A673 (cell line): ENCODE measurements at regions not wholly inside any gene's neighbourhood (a gene's known extent, or its start where the extent isn't known, plus 50 kb on each side); places are given as distances from the start of the nearest gene placed in this dataset.

Experiments used
- BruUV-seq: library from RNA; stranded (reverse); fragments of 400-500 nt; replicated peaks from 2 replicates; lab custom pipeline; 2021; lab: Mats Ljungman, UMichigan
- CTCF ChIA-PET: fragments of 300-600 bp; sonication (Branson Sonifier 250); formaldehyde crosslinking; loops from one replicate; lab custom pipeline; 2022; ENCODE audit warnings: antibody characterized with exemption; lab: Charles Lee
- POLR2A ChIA-PET: fragments of 300-600 bp; sonication (Branson Sonifier 250); formaldehyde crosslinking; loops from one replicate; lab custom pipeline; 2022; ENCODE audit warnings: antibody characterized with exemption; ENCODE audit not compliant: low non-redundant PET; lab: Charles Lee
- DNase-seq: peaks from one replicate; pipeline ENCODE4 v3.0.0-alpha.2; 2015; ENCODE audit warnings: low spot score
- H3K27ac ChIP-seq: fragments of 200-600 bp; sonication (generic); 2 replicates; pipeline ENCODE4 v1.5.1; 2016; ENCODE audit warnings: mixed run types, low read depth, mild to moderate bottlenecking, mixed read lengths, antibody characterized with exemption, low read length; ENCODE audit not compliant: poor library complexity, severe bottlenecking
- H3K27me3 ChIP-seq: fragments of 200-600 bp; sonication (generic); replicated peaks from 2 replicates; pipeline ENCODE4 v1.6.1; 2017; ENCODE audit warnings: mixed run types, low read depth, mild to moderate bottlenecking, mixed read lengths, antibody characterized with exemption, low read length; ENCODE audit not compliant: insufficient read depth, poor library complexity
- H3K36me3 ChIP-seq: fragments of 200-600 bp; sonication (generic); 2 replicates; pipeline ENCODE4 v1.6.1; 2016; ENCODE audit warnings: mixed run types, mild to moderate bottlenecking, mixed read lengths, antibody characterized with exemption, low read length; ENCODE audit not compliant: insufficient read depth, poor library complexity, severe bottlenecking
- H3K4me1 ChIP-seq: fragments of 200-600 bp; sonication (generic); 2 replicates; pipeline ENCODE4 v1.6.1; 2017; ENCODE audit warnings: mixed run types, mild to moderate bottlenecking, mixed read lengths, antibody characterized with exemption, low read length; ENCODE audit not compliant: insufficient read depth, poor library complexity, severe bottlenecking
- H3K4me3 ChIP-seq: fragments of 200-600 bp; sonication (generic); 2 replicates; pipeline ENCODE4 v1.5.1; 2016; ENCODE audit warnings: low read depth, mixed run types, mild to moderate bottlenecking, mixed read lengths, low read length; ENCODE audit not compliant: poor library complexity, severe bottlenecking
- H3K9me3 ChIP-seq: fragments of 200-600 bp; sonication (generic); 2 replicates; pipeline ENCODE4 v1.6.1; 2016; ENCODE audit warnings: mixed run types, low read depth, mild to moderate bottlenecking, mixed read lengths, antibody characterized with exemption, low read length; ENCODE audit not compliant: poor library complexity, severe bottlenecking
- EZH2 ChIP-seq: fragments of 200-600 bp; sonication (generic); IDR thresholded peaks from 2 replicates; pipeline ENCODE4 v1.6.1; 2017; ENCODE audit warnings: borderline replicate concordance, low read depth, mild to moderate bottlenecking, mixed read lengths, antibody characterized with exemption, low read length; ENCODE audit not compliant: poor library complexity, severe bottlenecking
- intact Hi-C: fragments of 100-400 bp; cut with micrococcal nuclease; formaldehyde crosslinking; loops from one replicate; pipeline ENCODE4 v1.10.0; 2022; ENCODE audit not compliant: unreplicated experiment
- TF ChIP-seq, protein P1 (sequence below): fragments of 300-800, 200-600 bp; sonication (generic); conservative IDR thresholded peaks from 2 replicates; pipeline ENCODE4 v1.5.1; 2017; ENCODE audit warnings: low read depth, mild to moderate bottlenecking, antibody characterized with exemption, low read length, moderate library complexity, mixed read lengths

DNA sequence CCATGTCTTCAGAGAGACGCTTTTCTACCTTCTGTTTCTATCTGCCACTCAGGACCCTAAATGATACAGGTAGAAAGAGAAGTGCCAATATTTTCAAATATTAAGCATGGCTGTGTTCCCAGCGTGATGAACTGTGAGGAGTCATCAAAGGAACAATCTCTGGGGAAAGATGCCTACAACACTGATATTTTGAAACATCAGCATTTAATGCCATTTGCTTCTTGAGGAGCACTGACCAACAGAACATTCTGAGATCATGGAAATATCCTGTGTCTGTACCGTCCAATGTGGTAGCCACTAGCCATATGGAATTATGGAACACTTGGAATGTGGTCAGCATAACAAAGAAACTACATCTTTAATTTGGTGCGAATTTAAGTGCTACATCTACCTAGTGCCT, 117.9 kb upstream of the COL6A5 start:
- no peaks in the 10 kb centered on the region for H3K9me3 ChIP-seq
- no peak overlapping the region for H3K27ac ChIP-seq
- TF ChIP-seq, protein P1, sequence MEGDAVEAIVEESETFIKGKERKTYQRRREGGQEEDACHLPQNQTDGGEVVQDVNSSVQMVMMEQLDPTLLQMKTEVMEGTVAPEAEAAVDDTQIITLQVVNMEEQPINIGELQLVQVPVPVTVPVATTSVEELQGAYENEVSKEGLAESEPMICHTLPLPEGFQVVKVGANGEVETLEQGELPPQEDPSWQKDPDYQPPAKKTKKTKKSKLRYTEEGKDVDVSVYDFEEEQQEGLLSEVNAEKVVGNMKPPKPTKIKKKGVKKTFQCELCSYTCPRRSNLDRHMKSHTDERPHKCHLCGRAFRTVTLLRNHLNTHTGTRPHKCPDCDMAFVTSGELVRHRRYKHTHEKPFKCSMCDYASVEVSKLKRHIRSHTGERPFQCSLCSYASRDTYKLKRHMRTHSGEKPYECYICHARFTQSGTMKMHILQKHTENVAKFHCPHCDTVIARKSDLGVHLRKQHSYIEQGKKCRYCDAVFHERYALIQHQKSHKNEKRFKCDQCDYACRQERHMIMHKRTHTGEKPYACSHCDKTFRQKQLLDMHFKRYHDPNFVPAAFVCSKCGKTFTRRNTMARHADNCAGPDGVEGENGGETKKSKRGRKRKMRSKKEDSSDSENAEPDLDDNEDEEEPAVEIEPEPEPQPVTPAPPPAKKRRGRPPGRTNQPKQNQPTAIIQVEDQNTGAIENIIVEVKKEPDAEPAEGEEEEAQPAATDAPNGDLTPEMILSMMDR = no peak
- no peak for TF ChIP-seq EZH2
- CTCF ChIA-PET = no interaction called here
- POLR2A ChIA-PET = no interaction called here
- H3K27me3 ChIP-seq = peaks cover 6% of the 10 kb centered on the region
- DNase-seq = no peak
- no peaks in the 10 kb centered on the region for H3K36me3 ChIP-seq
- no peaks in the 10 kb centered on the region for H3K4me1 ChIP-seq
- no peak overlapping the region for H3K4me3 ChIP-seq
- no TSS peak for BruUV-seq
- intact Hi-C loops = no loop called here

DNA sequence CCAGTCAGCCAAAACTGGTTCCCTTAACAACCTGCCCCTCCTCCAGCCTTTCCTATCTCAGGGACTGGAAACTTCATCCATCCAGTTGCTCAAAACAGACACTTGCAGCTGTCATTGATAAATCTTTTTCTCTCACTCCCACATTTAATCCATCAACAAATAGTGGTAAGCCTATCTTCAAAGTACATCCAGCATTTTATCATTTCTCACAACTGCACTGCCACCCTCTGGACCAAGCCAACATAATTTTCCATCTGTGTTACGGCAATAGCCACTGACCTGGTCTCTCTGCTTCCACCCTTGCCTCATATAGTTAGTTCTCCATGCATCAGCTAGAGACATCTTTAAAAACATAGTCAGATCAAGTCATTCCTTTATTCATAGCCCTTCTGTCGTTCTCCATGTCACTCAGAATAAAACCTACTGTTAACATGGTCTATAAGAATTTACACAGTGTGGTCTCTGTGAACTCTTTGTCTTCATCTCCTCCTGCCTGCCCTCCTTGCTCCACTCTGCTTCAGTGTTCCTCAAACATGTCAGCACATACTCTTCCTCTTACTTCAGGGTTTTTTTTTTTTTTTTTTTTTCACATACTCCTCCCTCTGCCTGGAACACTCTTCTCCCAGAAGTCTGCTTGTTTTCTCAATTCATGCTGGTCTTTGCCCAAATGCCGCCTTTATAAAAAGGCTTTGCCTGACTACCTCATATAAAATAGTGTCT, 102.5 kb upstream of the COL6A5 start:
- BruUV-seq = no TSS peak
- Histone ChIP-seq H3K27me3 (peaks cover 45% of the 10 kb centered on the region), H3K9me3 (no peaks in the 10 kb centered on the region), H3K27ac (no peak overlapping the region), H3K4me1 (no peaks in the 10 kb centered on the region), H3K4me3 (no peak overlapping the region), H3K36me3 (no peaks in the 10 kb centered on the region)
- TF ChIP-seq, protein P1 = peak; percentile 40
- TF ChIP-seq EZH2 = no peak
- POLR2A ChIA-PET = no interaction called here
- DNase-seq = peak; percentile 1
- intact Hi-C loops = no loop called here
- CTCF ChIA-PET = no interaction called here

DNA sequence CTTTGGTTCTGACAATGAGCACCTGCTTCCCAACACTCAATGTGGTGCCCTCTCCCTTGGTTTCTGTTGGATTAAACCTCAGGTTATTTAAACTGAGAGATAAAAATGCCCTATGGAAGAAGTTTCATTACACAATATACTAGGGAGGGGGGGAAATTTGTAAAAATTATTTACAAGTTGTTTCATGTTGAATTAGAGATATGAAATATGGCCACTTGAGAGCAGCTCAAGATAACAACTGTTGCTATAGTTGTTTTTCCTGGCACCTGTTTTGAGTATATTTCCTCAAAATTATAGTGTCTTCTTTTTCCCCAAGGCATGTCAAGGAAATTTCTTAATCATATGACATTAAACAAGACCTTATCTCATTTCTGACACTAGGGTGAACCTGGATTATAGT, 101.7 kb upstream of the COL6A5 start:
- no TSS peak for BruUV-seq
- TF ChIP-seq EZH2 = no peak
- TF ChIP-seq, protein P1 = no peak
- peaks cover 45% of the 10 kb centered on the region for H3K27me3 ChIP-seq
- H3K4me3 ChIP-seq = no peak overlapping the region
- intact Hi-C loops = no loop called here
- no peaks in the 10 kb centered on the region for H3K4me1 ChIP-seq
- no peak for DNase-seq
- H3K36me3 ChIP-seq = no peaks in the 10 kb centered on the region
- no peak overlapping the region for H3K27ac ChIP-seq
- CTCF ChIA-PET = no interaction called here
- POLR2A ChIA-PET = no interaction called here
- no peaks in the 10 kb centered on the region for H3K9me3 ChIP-seq
